Endothelial cell of umbilical vein (primary cell): ENCODE measurements at regions not wholly inside any gene's neighbourhood (a gene's known extent, or its start where the extent isn't known, plus 50 kb on each side); places are given as distances from the start of the nearest gene placed in this dataset.
"Not testable (repeated sequence)": the region's sequence is repeated elsewhere in the genome, so short reads cannot be mapped to it uniquely, and the experiment has no call there.

Source experiments
- BruUV-seq: library from RNA; stranded (reverse); fragments of 400-500 nt; replicated peaks from 2 replicates; lab custom pipeline; 2021; lab: Mats Ljungman, UMichigan
- CTCF ChIA-PET: fragments of 300-600, 350-600 bp; sonication (Branson Sonifier 250); formaldehyde crosslinking; loops from one replicate; lab custom pipeline; 2021; ENCODE audit warnings: antibody characterized with exemption, inconsistent platforms; lab: Charles Lee
- POLR2A ChIA-PET: fragments of 300-600, 350-600 bp; sonication (Branson Sonifier 250); formaldehyde crosslinking; loops from one replicate; lab custom pipeline; 2021; ENCODE audit warnings: antibody characterized with exemption, inconsistent platforms; lab: Charles Lee
- DNase-seq: peaks from one replicate; pipeline ENCODE4 v3.0.0-alpha.2; 2011; ENCODE audit warnings: low read depth, low spot score
- FAIRE-seq: peaks from 2 replicates; lab custom pipeline; 2011; peaks lifted over from hg19 to GRCh38; lab: Jason Lieb, UNC
- H2AFZ ChIP-seq: 2 replicates; pipeline ENCODE4 v1.6.0; 2012; ENCODE audit warnings: low read depth, low read length, control low read depth, inconsistent platforms
- H3K27ac ChIP-seq: 2 replicates; pipeline ENCODE4 v1.5.1; 2011; ENCODE audit warnings: low read depth, mild to moderate bottlenecking, control low read depth, low read length, moderate library complexity; ENCODE audit not compliant: insufficient read depth
- H3K27me3 ChIP-seq, 2 experiments: 2 replicates each; pipeline versions ENCODE4 v1.6.0 to v1.6.1; 2011; ENCODE audit warnings: low read length in 2 of 2, mixed read lengths in 1 of 2; ENCODE audit not compliant: control insufficient read depth in 2 of 2, insufficient read depth in 2 of 2
- H3K36me3 ChIP-seq, 2 experiments: 2 replicates in 1 of 2; 3 replicates in 1 of 2; pipeline ENCODE4 v1.5.1; 2011; ENCODE audit warnings: low read length in 2 of 2, mild to moderate bottlenecking in 1 of 2, moderate library complexity in 1 of 2; ENCODE audit not compliant: control insufficient read depth in 2 of 2, insufficient read depth in 2 of 2; ENCODE audit errors: extremely low read depth in 1 of 2
- H3K4me1 ChIP-seq: 3 replicates; pipeline ENCODE4 v1.5.1; 2011; ENCODE audit warnings: mild to moderate bottlenecking, low read length; ENCODE audit not compliant: control insufficient read depth, insufficient read depth; ENCODE audit errors: extremely low read depth
- H3K4me2 ChIP-seq: 2 replicates; pipeline ENCODE4 v1.6.1; 2011; ENCODE audit warnings: low read length, control low read depth, mixed read lengths; ENCODE audit not compliant: insufficient read depth
- H3K4me3 ChIP-seq, 3 experiments: fragments of 200-600 bp in 1 of 3; sonication (generic), shearing (Covaris generic) in 1 of 3; replicated peaks in 1 of 3; 2 replicates each; pipeline ENCODE4 v1.5.1; 2011 to 2016; ENCODE audit warnings: control low read depth in 3 of 3, low read length in 3 of 3, mild to moderate bottlenecking in 2 of 3, inconsistent platforms in 1 of 3, low read depth in 1 of 3, moderate library complexity in 1 of 3; ENCODE audit not compliant: insufficient read depth in 1 of 3
- H3K79me2 ChIP-seq: 2 replicates; pipeline ENCODE4 v1.6.0; 2012; ENCODE audit warnings: low read length, inconsistent platforms; ENCODE audit not compliant: control insufficient read depth, insufficient read depth
- H3K9ac ChIP-seq: replicated peaks from 2 replicates; pipeline ENCODE3; 2011; ENCODE audit warnings: low read length, control low read depth; ENCODE audit not compliant: insufficient read depth; ENCODE audit errors: extremely low read depth
- H3K9me1 ChIP-seq: replicated peaks from 3 replicates; pipeline ENCODE4 v1.6.0; 2011; ENCODE audit warnings: mild to moderate bottlenecking, low read length; ENCODE audit not compliant: control insufficient read depth, insufficient read depth; ENCODE audit errors: extremely low read depth
- H3K9me3 ChIP-seq: replicated peaks from 2 replicates; pipeline ENCODE4 v1.5.1; 2012; ENCODE audit warnings: low read length, inconsistent platforms; ENCODE audit not compliant: control insufficient read depth, insufficient read depth
- H4K20me1 ChIP-seq: replicated peaks from 2 replicates; pipeline ENCODE3; 2011; ENCODE audit warnings: mild to moderate bottlenecking, low read length; ENCODE audit not compliant: control insufficient read depth, insufficient read depth; ENCODE audit errors: extremely low read depth
- dilution Hi-C: fragments of 300-500 bp; cut with MboI; formaldehyde crosslinking; loops from one replicate; pipeline ENCODE4 v1.15.0; 2019; ENCODE audit warnings: low sequenced_read_pairs; ENCODE audit not compliant: extremely low pct_ligation_motif_present
- intact Hi-C: fragments of 100-400 bp; cut with micrococcal nuclease; formaldehyde crosslinking; loops from one replicate; pipeline ENCODE4 v1.10.0; 2022

- H4K20me1 ChIP-seq, DNase-seq, H3K9me3 ChIP-seq, CTCF ChIA-PET, H3K79me2 ChIP-seq, H2AFZ ChIP-seq, H3K4me2 ChIP-seq, BruUV-seq, H3K9me1 ChIP-seq, H3K9ac ChIP-seq, H3K27me3 ChIP-seq, dilution Hi-C loops, FAIRE-seq, H3K4me1 ChIP-seq, POLR2A ChIA-PET, H3K27ac ChIP-seq, H3K36me3 ChIP-seq, H3K4me3 ChIP-seq, intact Hi-C loops: not testable (repeated sequence)
Observed at GRCh38 chr7:69499-70123, 122.8 kb upstream of the FAM20C start.

- H3K9ac ChIP-seq, POLR2A ChIA-PET, H3K9me1 ChIP-seq, H2AFZ ChIP-seq, BruUV-seq, H3K4me2 ChIP-seq, H4K20me1 ChIP-seq, DNase-seq, H3K4me3 ChIP-seq, H3K36me3 ChIP-seq, H3K4me1 ChIP-seq, H3K9me3 ChIP-seq, H3K79me2 ChIP-seq, H3K27me3 ChIP-seq, CTCF ChIA-PET, FAIRE-seq, H3K27ac ChIP-seq, dilution Hi-C loops, intact Hi-C loops: not testable (repeated sequence)
Observed at GRCh38 chr7:70207-70606, 122.2 kb upstream of the FAM20C start.

- FAIRE-seq, H3K4me3 ChIP-seq, H3K36me3 ChIP-seq, H3K9me1 ChIP-seq, H3K27ac ChIP-seq, H3K4me1 ChIP-seq, BruUV-seq, H4K20me1 ChIP-seq, H3K9me3 ChIP-seq, CTCF ChIA-PET, H3K4me2 ChIP-seq, intact Hi-C loops, H2AFZ ChIP-seq, POLR2A ChIA-PET, DNase-seq, H3K79me2 ChIP-seq, H3K27me3 ChIP-seq, dilution Hi-C loops, H3K9ac ChIP-seq: not testable (repeated sequence)
Observed at GRCh38 chr7:70989-71388, 121.4 kb upstream of the FAM20C start.

GRCh38 chr7:72266-73057 is 119.9 kb upstream of the FAM20C start:
- H3K4me3 ChIP-seq, dilution Hi-C loops, intact Hi-C loops, H3K9ac ChIP-seq, H3K36me3 ChIP-seq, FAIRE-seq, H3K9me3 ChIP-seq, BruUV-seq, H2AFZ ChIP-seq, POLR2A ChIA-PET, H3K79me2 ChIP-seq, H3K27ac ChIP-seq, H3K27me3 ChIP-seq, DNase-seq, H3K4me2 ChIP-seq, H4K20me1 ChIP-seq, CTCF ChIA-PET, H3K4me1 ChIP-seq, H3K9me1 ChIP-seq: not testable (repeated sequence)
